Stimulated activated CD8-positive, alpha-beta memory T cell treated with anti-CD3 and anti-CD28 coated beads, Interleukin-12 subunit alpha, Interleukin-12 subunit beta, amount 100 ng/mL, for 1 hour (primary cell): ENCODE measurements at regions not wholly inside any gene's neighbourhood (a gene's known extent, or its start where the extent isn't known, plus 50 kb on each side); places are given as distances from the start of the nearest gene placed in this dataset.
A peak's percentile ranks its signal among the peaks of the same experiment; 100 is the strongest.
"Not testable (repeated sequence)": the region's sequence is repeated elsewhere in the genome, so short reads cannot be mapped to it uniquely, and the experiment has no call there.

Experiments used
- DNase-seq: peaks from one replicate; pipeline ENCODE4 v3.0.0-alpha.2; 2020; ENCODE audit warnings: low read depth

GRCh38 chr22:42217752-42218280, 52.6 kb downstream of the TCF20 start:
- no peak for DNase-seq

GRCh38 chr22:42217019-42217751, 53.3 kb downstream of the TCF20 start:
- DNase-seq, result no peak

GRCh38 chr22:42214633-42215415, 55.6 kb downstream of the TCF20 start:
- DNase-seq, result no peak

GRCh38 chr22:42208362-42208761, 62.1 kb downstream of the TCF20 start:
- no peak for DNase-seq

- no peak for DNase-seq
These were observed 62.5 kb downstream of the TCF20 start for GRCh38 chr22:42207918-42208317.

GRCh38 chr22:42203609-42204008, 66.8 kb downstream of the TCF20 start:
- no peak for DNase-seq

- DNase-seq, result peak; percentile 27
These were observed 67.8 kb downstream of the TCF20 start for GRCh38 chr22:42202669-42203068.

- DNase-seq, result no peak
These were observed 68.4 kb downstream of the TCF20 start for GRCh38 chr22:42202048-42202447.

GRCh38 chr22:42199025-42199424, 68.4 kb upstream of the CYP2D6 start:
- DNase-seq, result no peak

GRCh38 chr22:42198226-42198625, 67.6 kb upstream of the CYP2D6 start:
- DNase-seq, result no peak

- no peak for DNase-seq
These were observed 65.8 kb upstream of the CYP2D6 start for GRCh38 chr22:42196454-42196853.

GRCh38 chr22:42194953-42195352, 64.3 kb upstream of the CYP2D6 start:
- DNase-seq, result no peak

GRCh38 chr22:42194104-42194851, 63.7 kb upstream of the CYP2D6 start:
- no peak for DNase-seq

- DNase-seq, result no peak
These were observed 61.9 kb upstream of the CYP2D6 start for GRCh38 chr22:42192547-42192946.

GRCh38 chr22:42190274-42190673, 59.7 kb upstream of the CYP2D6 start:
- no peak for DNase-seq

- no peak for DNase-seq
These were observed 59.2 kb upstream of the CYP2D6 start for GRCh38 chr22:42189761-42190160.

- no peak for DNase-seq
These were observed 58.3 kb upstream of the CYP2D6 start for GRCh38 chr22:42188808-42189447.

GRCh38 chr22:42187646-42188045, 57.0 kb upstream of the CYP2D6 start:
- no peak for DNase-seq

- DNase-seq, result no peak
These were observed 55.4 kb upstream of the CYP2D6 start for GRCh38 chr22:42185915-42186439.

- DNase-seq, result no peak
These were observed 54.2 kb upstream of the CYP2D6 start for GRCh38 chr22:42184852-42185251.

GRCh38 chr22:42183461-42184059, 53.0 kb upstream of the CYP2D6 start:
- DNase-seq, result not testable (repeated sequence)
